Panc1 (cell line): ENCODE measurements at regions not wholly inside any gene's neighbourhood (a gene's known extent, or its start where the extent isn't known, plus 50 kb on each side); places are given as distances from the start of the nearest gene placed in this dataset.

ENCODE experiments used
- ATAC-seq: fragments of 200-7000 bp; cut with Tn5 transposase; 2 replicates; pipeline ENCODE4 v1.9.1; 2020; ENCODE audit warnings: mild to moderate bottlenecking, moderate library complexity
- BruUV-seq: library from RNA; stranded (reverse); fragments of 400-500 nt; replicated peaks from 2 replicates; lab custom pipeline; 2021; lab: Mats Ljungman, UMichigan
- CTCF ChIA-PET: fragments of 300-600 bp; sonication (Branson Sonifier 250); formaldehyde crosslinking; loops from one replicate; lab custom pipeline; 2022; ENCODE audit warnings: antibody characterized with exemption; lab: Charles Lee
- POLR2A ChIA-PET: fragments of 300-600 bp; sonication (Branson Sonifier 250); formaldehyde crosslinking; loops from one replicate; lab custom pipeline; 2022; ENCODE audit warnings: antibody characterized with exemption; lab: Charles Lee
- DNase-seq: peaks from one replicate; pipeline ENCODE4 v3.0.0-alpha.2; 2010; ENCODE audit warnings: low read depth, low spot score
- H3K27ac ChIP-seq: 2 replicates; pipeline ENCODE4 v1.5.1; 2011; ENCODE audit warnings: mild to moderate bottlenecking, low read length, inconsistent platforms
- H3K27me3 ChIP-seq: fragments of 200-500 bp; sonication (Bioruptor generic); 2 replicates; pipeline ENCODE4 v1.6.0; 2014; ENCODE audit warnings: low read length, inconsistent platforms; ENCODE audit not compliant: control insufficient read depth, insufficient read depth
- H3K36me3 ChIP-seq: fragments of 200-500 bp; sonication (Bioruptor generic); 2 replicates; pipeline ENCODE4 v1.5.1; 2014; ENCODE audit warnings: inconsistent platforms, mild to moderate bottlenecking, low read length, moderate library complexity; ENCODE audit not compliant: control insufficient read depth, insufficient read depth
- H3K4me1 ChIP-seq: 2 replicates; pipeline ENCODE4 v1.5.1; 2011; ENCODE audit warnings: inconsistent platforms, mild to moderate bottlenecking, low read length, moderate library complexity; ENCODE audit not compliant: control insufficient read depth, insufficient read depth
- H3K4me3 ChIP-seq, 2 experiments: 2 replicates each; pipeline ENCODE4 v1.5.1; 2011 to 2012; ENCODE audit warnings: low read depth in 2 of 2, low read length in 2 of 2, mild to moderate bottlenecking in 2 of 2, inconsistent platforms in 1 of 2, moderate library complexity in 1 of 2
- H3K9me3 ChIP-seq: fragments of 200-500 bp; sonication (Bioruptor generic); 2 replicates; pipeline ENCODE4 v1.5.1; 2014; ENCODE audit warnings: low read depth, mild to moderate bottlenecking, inconsistent platforms, low read length, moderate library complexity; ENCODE audit not compliant: control insufficient read depth, insufficient read depth
- CTCF ChIP-seq: fragments of 450-650 bp; IDR thresholded peaks from 2 replicates; pipeline ENCODE4 v1.5.1; 2017; ENCODE audit warnings: mild to moderate bottlenecking
- POLR2AphosphoS5 ChIP-seq: IDR thresholded peaks from 2 replicates; pipeline ENCODE4 v1.6.1; 2012; ENCODE audit warnings: mild to moderate bottlenecking, low read depth, low read length, moderate library complexity
- REST ChIP-seq, 2 experiments: IDR thresholded peaks; 2 replicates each; pipeline ENCODE4 v1.6.1; 2011 to 2012; ENCODE audit warnings: low read depth in 2 of 2, control low read depth in 1 of 2, low read length in 1 of 2, mild to moderate bottlenecking in 1 of 2, moderate library complexity in 1 of 2; ENCODE audit not compliant: insufficient read depth in 1 of 2
- SIN3A ChIP-seq: IDR thresholded peaks from 2 replicates; pipeline ENCODE4 v1.6.1; 2012; ENCODE audit warnings: low read depth, mild to moderate bottlenecking, low read length, moderate library complexity, borderline replicate concordance; ENCODE audit not compliant: insufficient read depth
- TCF7L2 ChIP-seq: IDR thresholded peaks from 2 replicates; pipeline ENCODE4 v1.6.1; 2011; ENCODE audit warnings: mild to moderate bottlenecking, low read depth, low read length, inconsistent platforms
- in situ Hi-C: cut with HindIII; loops from 2 replicates; pipeline ENCODE4 v1.10.0; 2016; ENCODE audit warnings: low sequenced_read_pairs, low pct_unique_long_range_greater_than_20kb
- intact Hi-C: fragments of 100-400 bp; cut with micrococcal nuclease; formaldehyde crosslinking; loops from one replicate; pipeline ENCODE4 v1.10.0; 2022; ENCODE audit not compliant: unreplicated experiment

DNA sequence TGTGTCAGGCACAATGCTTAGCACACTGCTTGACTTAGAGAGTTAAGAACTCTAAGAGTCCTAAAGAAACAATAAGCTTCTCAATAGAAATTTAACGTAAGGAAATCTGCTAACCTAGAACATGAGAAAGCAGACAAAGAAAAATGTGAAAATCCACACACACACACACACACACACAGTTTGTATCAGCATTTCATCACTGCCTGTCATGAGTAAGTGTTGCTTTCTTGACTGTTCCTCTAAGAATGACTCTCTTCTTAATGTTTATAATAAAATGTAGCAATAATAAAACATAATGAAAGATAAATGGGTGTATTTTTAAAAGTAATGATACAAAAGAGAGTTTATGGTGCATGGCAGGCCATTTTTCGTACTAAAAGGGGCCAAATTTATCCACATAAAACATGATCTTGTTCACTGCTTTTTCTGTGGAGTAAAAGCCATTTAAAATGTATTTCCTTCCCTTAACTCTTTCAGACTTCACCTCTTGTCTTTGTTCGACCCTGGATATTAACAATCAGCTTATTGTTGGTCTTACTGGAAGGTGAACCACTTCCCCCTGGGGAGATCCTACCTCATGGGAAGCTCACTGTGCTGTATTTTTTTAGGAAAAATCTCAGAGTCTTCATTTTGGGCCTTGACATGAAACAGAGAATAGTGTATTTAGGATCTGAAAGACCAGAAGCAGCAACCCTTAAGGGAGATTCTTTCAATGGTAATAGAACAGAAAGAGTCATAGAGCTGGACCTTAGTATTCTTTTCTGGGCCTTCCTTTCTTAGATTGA lies 107.3 kb upstream of the ANKRD55 start:
- Histone ChIP-seq H3K9me3 (no peaks in the 10 kb centered on the region), H3K27me3 (no peaks in the 10 kb centered on the region), H3K36me3 (no peaks in the 10 kb centered on the region), H3K4me3 (no peak overlapping the region), H3K27ac (no peak overlapping the region), H3K4me1 (no peaks in the 10 kb centered on the region)
- POLR2A ChIA-PET, result no interaction called here
- TF ChIP-seq SIN3A (no peak), POLR2AphosphoS5 (no peak), TCF7L2 (no peak), REST (IDR thresholded peaks at IDR 0.05; ENCODE audit: insufficient read depth in 1 of 2, low read depth in 2 of 2, low read length in 1 of 2) (no peak)
- DNase-seq, result no peak
- in situ Hi-C loops (no loop called here), intact Hi-C loops (no loop called here)
- BruUV-seq, result no TSS peak
- ATAC-seq, result no peak
- CTCF ChIA-PET, result interaction anchor here (0.7 kb wide), 1 partner anchor 267 kb away, joined by 4 read pairs; no protein-coding TSS in a partner anchor

- Histone ChIP-seq H3K27ac (no peak overlapping the region), H3K27me3 (no peaks in the 10 kb centered on the region), H3K4me1 (no peaks in the 10 kb centered on the region), H3K9me3 (no peaks in the 10 kb centered on the region), H3K4me3 (no peak overlapping the region), H3K36me3 (no peaks in the 10 kb centered on the region)
- TF ChIP-seq REST (IDR thresholded peaks at IDR 0.05; ENCODE audit: insufficient read depth in 1 of 2, low read depth in 2 of 2, low read length in 1 of 2) (no peak), CTCF (no peak), POLR2AphosphoS5 (no peak), TCF7L2 (no peak)
- ChIA-PET POLR2A (no interaction called here), CTCF (interaction anchor here (0.7 kb wide), 1 partner anchor 266 kb away, joined by 4 read pairs; no protein-coding TSS in a partner anchor)
- DNase-seq (no peak), ATAC-seq (no peak)
- intact Hi-C loops (no loop called here), in situ Hi-C loops (no loop called here)
- BruUV-seq, result no TSS peak
Measured at GRCh38 chr5:56339732-56340131, 106.6 kb upstream of the ANKRD55 start.
